NCI-H510A treated with DMSO at 0.1 percent for 48 hours (cell line): ENCODE measurements at regions not wholly inside any gene's neighbourhood (a gene's known extent, or its start where the extent isn't known, plus 50 kb on each side); places are given as distances from the start of the nearest gene placed in this dataset.
A peak's percentile ranks its signal among the peaks of the same experiment; 100 is the strongest.

Experiments used
- DNase-seq: peaks from one replicate; lab custom pipeline; 2025; lab: John Stamatoyannopoulos, UW

DNA sequence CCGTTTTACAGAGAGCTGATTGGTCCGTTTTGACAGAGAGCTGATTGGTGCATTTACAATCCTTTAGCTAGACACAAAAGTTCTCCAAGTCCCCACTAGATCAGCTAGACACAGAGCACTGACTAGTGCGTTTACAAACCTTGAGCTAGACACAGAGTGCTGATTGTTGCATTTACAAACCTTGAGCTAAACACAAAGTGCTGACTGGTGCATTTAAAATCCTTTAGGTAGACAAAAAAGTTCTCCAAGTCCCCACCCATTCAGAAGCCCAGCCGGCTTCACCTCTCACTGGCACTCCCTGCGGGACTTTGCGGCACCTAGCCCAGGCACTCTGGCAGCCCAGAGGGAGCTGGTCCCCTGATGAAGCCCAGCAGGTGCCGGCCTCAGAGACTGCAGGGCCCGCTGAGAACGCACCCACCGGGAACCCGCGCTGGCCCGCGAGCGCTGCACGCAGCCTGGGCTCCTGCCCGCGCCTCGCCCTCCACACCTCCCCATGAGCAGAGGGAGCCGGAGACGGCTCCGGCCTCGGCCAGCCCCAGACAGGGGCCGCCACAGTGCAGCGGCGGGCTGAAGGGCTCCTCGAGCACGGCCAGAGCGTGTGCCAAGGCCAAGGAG is 508.1 kb upstream of the CHAC2 start:
- no peak for DNase-seq

DNA sequence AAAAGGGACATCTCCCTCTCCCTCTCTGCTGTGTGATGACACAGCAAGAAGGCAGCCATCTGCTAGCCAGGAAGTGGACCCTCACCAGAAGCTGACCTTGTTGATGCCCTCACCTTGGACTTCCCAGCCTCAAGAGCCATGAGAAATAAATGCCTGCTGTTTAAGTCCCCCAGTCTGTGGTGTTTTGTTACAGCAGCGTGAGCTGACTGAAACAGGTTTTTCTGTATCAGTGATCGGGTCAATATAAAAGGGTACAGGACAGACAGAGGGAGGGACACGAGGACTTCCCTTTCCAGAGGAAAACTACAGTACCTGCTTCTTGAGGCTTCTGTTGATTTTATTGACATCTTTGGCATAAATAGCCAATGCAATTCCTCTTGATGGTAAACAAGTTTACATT is 510.3 kb upstream of the CHAC2 start:
- no peak for DNase-seq

DNA sequence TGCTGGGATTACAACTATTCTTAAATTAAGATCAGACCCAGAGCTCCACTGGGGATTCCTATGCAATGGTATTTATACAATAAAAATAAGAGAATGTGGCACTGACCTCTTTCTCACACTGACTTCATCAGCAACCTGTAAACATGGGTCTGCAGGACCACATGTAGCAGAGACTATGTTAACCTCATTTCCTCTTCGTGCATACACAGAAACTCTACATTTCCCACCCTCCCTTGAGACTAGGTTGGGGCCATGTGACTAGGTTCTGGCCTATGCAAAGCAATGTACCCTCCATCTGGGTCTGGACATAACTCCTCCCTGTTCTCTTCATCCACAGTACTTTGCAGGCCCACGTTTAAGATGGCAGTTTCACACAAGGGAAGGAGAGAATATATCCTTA is 514.4 kb upstream of the CHAC2 start:
- DNase-seq: no peak

DNA sequence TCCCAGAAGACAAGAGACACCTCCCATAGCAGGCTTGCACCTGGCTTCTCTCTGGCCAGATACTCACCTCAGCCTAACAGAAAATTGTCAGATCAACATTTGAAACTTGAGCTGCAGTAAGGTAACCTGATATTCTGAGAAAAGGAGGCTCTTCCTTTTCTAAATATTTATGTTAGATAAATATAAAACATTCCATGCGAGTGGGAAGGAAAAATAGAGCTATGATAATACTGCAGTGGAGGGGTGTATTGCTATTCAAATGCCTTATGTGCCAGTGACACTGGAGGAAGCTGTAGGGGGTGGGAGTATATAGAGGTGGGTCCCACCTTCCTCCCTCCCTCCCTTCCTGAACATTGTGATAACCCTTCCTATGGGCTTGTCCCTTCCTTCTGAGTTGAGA is 515.5 kb upstream of the CHAC2 start:
- peak; percentile 92 for DNase-seq

DNA sequence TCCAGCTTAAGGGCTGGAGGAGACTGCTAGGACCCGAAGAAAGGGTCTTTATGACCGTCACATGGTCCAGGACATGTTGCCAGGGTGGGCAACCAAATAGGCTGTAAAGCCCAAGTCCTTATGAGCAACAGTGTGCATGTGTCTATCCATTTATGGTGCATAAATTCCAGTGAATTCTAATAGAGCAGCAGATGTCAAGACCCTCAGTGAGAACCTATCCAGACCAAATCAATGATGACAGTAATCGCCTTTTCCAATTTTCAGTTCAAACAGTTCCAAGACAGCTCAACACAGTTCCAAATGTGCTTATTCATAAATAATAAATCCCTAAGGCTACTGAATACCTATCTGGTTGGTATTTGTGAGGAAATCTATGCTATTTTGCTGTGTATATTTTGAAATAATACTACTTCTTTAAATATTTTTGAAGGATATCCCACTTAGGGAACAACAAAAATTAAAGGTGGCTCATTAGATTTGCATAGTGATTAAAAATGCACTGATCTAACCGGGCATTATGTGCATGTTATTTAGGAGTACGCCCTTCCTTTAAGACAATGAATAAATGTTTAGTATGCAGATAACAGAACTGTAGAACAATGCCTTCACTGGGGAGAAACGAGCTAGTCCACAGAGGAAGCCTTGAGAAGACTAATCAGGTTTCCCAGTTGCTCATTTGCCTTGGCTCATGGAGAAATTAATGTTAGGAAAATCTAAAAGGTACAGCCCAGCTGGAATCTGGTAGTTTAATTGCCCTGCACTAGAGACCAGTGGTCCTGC is 519.5 kb upstream of the CHAC2 start:
- no peak for DNase-seq

DNA sequence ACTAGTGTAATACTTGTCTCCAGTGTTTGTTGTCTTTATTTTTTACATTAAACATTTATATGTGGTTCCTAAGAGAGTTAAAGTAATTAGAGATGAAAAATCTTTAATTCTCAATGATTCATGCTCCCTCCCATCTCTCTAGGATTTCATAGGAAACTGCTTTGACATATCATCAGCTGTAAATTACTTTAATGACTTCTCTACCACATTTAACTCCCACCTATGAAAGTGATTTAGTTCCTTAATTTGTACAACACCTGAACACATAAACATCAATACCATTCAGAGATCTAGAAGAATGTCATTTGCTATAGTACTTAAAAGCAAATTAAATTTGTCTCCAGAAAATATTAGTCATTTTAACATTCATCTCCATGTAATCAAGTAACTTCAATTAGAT is 524.2 kb upstream of the CHAC2 start:
- no peak for DNase-seq

DNA sequence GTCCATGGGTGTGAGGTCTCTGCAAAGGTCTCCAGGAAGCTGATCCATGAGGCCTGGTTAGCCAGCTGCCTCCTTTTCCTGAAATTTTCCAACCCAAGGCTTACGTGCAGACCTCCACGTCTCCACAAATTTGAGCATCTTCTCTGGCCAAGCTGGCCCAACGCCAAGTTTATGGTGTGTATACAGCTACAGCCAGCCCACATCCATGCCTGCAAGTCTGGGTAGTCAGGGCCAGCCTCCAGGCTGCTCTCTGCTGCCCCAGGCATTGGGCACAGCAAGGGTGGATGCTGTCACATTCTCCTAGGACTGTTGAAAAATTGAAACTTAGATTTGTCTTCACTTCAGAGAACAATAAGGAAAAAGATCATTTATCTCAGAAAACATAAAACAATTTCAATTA is 525.5 kb upstream of the CHAC2 start:
- no peak for DNase-seq

DNA sequence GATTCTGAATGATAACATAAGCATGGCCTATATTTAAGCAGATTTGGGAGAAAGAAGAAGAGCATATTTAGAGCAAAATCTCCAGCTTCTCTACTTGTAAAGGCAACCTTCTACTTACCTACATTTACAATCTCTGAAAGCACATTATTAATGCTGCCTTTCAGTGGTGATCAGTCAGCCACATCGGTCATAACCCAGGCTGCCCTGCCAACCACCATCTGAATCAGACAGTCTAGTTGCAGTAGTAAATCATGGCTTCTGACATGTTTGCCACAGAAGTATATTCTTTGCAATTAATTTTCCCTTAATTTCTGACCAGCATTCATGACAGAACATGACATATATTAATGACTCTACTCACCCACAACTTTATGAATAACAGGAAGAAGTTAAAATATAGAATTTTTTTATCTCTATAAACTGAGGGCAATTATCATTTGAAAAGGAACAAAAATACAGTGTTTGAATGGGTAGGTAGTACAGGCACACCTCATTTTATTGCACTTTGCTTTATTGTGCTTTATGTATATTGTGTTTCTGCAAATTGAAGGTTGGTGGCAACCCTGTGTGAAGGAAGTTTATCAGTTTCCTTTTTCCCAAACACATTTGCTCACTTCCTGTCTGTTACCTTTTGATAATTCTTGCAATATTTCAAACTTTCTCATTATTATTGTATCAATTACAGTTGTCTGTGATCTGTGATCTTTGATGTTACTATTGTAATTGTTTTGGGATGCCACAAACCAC is 531.6 kb upstream of the CHAC2 start:
- no peak for DNase-seq

DNA sequence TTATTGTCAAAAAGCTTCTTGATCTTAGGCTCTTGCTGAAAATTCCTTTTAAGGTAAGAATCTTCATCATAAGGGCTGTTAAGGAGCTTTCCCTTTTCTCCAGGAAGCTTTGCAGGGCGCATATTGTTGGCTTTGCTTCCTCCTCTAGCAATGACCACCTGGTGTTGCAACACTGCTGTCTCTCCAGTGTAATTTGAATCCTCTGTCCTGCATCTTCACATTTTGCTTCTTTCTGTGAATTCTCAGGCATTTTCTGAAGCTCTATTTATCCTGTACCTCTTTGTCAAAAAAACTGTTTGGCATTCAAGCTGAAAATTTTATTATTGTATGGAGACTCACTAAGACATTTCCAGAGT is 533.1 kb upstream of the CHAC2 start:
- DNase-seq: peak; percentile 53

DNA sequence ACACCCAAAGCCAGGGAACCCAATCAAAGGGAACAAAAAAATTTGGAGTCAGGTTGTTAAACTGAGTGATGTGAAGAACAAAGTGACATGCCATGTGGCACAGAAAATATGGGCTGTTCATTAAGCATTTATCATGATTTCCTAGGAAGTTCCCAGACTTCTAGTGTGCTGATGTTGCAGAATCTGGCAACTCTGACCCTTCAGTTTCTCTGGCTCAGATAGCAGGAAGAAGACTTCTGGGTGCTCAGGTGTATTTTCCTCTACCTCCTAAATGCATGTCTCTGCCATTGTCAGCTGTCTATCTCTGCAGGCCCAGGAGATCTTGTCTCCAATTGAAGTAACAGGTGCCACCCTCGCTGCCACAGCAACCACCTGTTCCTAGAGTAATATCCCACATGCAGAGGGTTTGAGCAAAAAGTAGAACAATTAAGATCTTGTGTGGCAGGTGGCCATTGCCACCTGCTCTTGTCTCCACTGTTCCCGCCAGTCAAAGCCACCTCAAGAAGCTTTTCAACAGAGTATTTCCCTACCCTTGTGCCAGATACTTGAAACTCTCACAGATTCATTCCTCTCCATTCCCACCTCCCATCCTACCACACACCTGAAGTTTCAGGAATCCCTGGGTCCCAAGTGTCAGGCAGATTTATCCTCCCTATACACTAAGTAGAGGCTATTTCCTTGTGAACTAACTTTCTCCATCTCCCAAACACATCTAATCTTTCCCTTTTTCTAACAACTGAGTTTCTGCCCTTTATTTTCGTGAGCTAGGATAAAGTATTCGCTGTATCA is 533.7 kb upstream of the CHAC2 start:
- peak; percentile 53 for DNase-seq

DNA sequence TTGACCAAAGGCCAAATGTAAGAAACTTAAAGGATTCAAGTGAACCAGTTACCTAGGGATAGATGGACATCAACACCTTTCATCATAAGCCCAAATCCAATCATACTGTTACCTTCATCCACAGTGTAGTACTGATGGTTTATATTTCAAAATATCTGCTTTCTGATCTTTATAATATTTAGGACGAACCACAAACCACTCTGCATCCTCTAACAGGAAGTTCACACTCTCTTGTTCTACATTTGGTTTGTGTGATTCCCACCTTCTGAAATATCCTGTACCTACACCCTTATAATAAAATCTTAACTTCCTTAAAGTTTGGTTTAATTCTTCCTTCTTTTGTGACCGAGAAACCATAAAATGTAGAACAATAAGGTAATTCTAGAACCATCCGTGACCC is 535.7 kb upstream of the CHAC2 start:
- no peak for DNase-seq

DNA sequence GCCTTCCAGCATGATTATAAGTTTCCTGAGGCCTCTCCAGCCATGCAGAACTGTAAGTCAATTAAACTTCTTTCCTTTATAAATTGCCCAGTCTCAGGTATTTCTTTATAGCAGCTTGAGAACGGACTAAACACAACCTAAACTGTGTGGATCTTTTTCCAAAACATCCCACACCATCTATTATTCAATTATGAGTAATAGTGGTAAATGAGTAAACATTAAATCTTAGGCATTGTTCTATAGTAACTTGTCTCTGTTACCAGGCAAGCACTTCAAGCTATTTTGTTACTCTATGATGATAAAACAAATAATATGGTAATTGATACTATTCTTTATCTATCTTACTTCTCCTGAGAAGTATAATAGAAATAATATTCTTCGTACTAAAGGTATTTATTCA is 536.9 kb upstream of the CHAC2 start:
- DNase-seq: no peak

DNA sequence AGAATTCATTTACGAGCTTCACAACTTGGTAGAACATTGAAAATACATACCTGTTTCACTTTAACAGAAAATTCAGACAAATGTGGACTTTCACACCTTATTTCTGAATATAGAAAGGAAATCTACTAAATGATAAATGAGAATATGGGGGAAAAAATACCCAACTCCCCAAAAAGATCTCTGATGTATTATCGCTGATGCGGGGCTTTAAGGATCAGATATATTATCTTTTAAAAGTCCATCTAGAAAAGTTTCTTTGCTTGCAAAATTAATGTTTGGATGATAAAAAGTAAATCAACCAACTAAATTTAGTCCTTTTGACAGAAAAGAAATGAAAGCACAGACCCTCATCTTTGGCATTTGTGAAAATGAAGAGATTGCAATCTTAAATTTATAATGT is 540.1 kb upstream of the CHAC2 start:
- DNase-seq: no peak

DNA sequence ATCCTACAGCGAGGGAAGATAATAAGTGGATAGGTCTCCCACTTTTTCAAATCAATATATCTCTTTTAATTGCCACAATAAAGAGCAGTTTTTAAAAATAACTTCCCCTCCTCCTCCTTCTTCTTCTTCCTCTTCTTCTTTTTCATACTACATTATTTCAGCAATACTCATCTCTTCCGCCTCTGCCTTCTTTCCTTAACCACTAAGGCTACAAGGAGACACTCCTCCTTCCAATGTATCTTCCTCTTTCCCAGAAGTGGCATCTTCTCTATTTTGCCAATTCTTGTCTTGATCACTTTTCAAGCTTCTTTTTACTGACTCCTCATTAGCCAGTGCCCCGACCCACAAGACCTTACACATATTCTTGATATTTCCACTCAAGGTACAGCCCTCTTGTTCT is 546.6 kb upstream of the CHAC2 start:
- no peak for DNase-seq

DNA sequence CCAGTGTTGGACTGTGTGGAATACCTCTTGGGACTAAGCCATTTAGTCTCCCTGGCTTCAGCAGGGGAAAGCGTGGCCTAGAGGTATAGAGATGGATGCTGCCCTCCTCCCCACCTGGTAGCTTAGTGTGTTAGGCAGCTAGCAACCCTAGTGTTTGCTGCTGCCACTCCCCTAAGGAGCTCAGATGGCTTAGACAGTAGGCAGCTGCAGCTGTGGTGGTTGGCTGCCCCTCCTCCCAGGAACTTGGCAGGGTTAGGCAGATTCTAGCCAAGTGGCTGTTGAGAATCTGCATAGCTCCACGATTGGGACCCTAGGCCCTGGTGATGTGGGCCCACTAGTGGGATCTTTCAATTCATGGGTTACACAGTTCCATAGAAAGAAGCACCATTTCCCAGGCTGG is 550.4 kb upstream of the CHAC2 start:
- no peak for DNase-seq

DNA sequence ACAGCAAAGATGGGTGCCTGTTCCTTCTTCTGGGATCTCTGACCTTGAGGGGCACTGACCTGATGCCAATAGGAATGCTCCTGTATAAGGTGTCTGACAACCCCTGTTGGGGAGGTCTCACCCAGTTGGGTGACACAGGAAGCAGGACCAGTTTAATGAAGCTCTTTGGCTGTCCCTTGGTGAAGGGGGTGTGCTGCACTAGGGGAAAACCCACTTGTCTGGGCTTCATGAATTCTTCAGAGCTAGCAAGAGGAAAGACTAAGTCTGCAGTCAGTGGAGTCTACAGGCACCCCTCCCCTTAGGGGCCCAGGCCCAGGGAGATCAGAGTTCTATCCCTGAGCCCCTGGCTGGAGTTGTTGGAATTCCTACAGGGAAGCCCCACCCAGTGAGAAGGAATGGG is 550.8 kb upstream of the CHAC2 start:
- no peak for DNase-seq

DNA sequence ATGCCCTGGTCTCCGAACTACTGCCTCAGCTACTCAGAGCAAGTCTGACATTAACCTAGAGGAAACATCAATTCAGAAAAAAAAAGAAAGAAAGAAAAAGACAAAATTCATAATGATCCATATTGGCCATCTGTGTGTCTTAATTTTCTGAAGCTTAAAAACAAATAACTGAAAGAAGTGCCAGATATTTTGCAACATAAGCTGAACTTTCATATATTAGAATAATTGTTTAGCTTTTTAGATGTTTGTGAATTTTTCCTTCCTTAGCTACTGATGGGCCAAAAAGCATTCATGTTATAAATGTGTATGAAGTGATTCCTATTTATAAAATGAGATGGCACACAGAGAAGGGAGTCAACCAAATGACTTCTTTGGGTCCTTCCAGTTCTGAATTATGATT is 555.0 kb upstream of the CHAC2 start:
- DNase-seq: no peak

DNA sequence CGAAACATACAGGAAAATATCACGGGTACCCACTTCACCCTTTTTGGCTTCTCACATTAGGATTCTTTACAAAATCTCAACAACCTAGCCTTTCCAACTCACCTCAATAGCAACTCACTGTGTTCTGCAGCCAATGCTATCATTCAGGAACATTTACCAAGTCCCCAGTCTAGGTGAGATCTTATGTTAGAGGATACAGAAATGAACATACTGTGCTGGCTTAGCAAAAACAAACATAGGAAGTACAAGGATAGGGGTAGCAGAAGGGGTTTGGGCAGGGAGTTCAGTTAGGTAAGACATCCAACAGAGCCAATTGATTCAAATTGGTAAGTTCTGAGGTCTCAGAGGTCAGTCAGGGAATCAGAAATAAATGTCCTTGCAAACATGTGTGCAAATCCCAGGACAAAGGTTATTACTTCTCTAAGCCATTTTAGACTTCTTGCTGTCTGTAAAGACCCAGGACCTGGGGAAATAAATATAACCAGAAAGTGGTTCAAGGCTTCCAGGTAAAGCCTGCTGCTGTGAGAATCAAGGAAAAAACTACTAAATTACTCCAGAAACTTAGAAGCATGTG is 556.3 kb upstream of the CHAC2 start:
- DNase-seq: no peak

DNA sequence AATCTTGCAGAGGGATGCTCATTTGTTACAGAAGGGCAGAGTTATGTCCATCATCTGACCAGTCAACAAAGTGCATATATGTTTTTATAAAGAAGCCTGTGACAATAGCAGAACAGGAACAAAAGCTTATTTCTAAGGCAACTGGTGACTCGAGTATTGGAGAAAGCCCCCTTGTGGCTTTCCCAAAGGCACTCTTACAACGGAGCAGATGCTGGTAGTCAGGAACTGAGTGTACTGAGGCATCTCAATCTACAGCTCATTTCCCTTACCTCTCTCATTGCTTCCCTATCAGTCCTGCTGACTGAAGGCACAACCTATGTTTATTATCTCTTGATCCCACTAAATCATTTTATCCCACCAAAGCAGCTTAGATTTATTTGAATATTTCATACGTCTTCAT is 557.1 kb upstream of the CHAC2 start:
- DNase-seq: no peak

DNA sequence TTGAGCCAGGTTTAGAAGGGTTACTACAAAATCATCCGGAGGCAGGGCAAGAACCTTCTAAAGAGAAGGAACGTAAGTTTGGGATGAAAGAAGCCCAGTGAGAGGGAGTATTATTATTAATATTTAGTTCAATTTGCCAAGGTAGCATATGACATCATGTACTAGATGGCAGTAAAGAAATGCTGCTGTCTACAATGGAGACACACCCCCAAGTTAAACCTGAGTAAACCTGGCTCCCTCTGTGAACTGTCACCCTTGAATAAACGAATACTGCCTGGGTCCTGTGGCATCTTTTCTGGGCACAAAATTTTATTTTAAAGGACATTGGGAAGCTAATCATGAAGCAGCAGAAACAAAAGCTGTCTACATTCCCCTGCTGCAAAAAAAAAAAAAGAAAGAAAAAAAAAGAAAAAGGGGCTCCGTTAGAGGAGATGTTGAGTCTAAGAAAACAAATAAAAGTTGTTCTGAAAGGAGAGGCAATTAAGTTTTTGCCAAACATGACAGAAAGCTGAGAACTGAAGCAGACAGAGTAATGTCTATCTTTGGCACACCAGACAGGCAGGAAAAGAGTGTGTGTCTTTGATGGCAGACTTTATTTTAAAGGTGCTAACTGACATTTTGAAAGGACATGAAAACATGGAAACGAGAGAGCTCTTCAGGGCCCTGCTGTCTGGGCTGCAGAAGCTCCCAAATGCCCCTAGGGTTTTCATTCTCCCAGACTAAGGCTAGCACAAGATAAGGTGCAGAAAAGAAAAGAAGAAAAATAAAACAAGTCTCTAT is 557.7 kb upstream of the CHAC2 start:
- no peak for DNase-seq

DNA sequence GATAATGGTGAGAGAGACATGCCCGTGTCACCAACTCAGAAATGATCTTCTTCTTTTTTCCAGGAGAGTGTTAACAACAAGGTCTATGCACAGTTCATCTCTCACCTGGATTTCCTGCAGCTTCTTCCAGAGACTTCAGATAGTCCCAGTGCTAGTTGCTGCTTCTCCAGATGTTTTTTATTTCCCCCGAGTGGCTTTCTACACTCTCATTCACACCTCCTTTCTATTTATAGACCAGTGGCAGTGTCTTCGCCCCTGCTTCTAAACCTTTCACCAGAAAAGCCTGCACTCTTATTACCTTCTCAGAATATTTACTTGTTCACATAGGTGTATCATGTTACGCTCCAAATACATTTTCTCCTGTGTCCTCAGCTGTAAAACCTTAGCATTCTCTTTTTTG is 558.8 kb upstream of the CHAC2 start:
- DNase-seq: peak; percentile 33
